GM18861 (cell line): ENCODE measurements at regions not wholly inside any gene's neighbourhood (a gene's known extent, or its start where the extent isn't known, plus 50 kb on each side); places are given as distances from the start of the nearest gene placed in this dataset.

ENCODE experiments used
- ATAC-seq: cut with Tn5 transposase; IDR thresholded peaks from one replicate; pipeline ENCODE4 v1.9.1; 2021; ENCODE audit not compliant: unreplicated experiment

DNA sequence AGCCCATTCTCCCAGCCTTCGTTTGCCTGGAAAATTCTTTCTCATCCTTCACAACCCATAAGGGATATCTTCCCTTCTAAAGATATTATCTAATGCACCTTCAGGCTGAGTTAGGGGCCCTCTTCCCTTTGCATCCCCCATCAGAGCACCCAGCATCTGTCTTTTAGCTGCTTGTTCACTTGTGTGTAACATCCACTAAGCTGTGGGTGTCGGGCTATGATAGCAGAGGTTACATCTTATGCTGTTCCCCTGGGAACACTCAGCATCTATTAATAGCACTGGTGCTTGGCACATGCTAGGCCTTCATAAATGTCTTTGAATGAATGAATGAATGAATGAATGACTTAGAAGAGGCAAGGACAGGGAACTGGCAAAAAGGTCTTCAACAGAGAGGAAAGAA is 131.8 kb downstream of the NUAK1 start:
- ATAC-seq: no peak

GRCh38 chr12:106010741-106011140 is 128.0 kb downstream of the NUAK1 start:
- no peak for ATAC-seq
